ENCODE measurements at regions not wholly inside any gene's neighbourhood (a gene's known extent, or its start where the extent isn't known, plus 50 kb on each side); places are given as distances from the start of the nearest gene placed in this dataset.
"Not testable (repeated sequence)": the region's sequence is repeated elsewhere in the genome, so short reads cannot be mapped to it uniquely, and the experiment has no call there.

DNA sequence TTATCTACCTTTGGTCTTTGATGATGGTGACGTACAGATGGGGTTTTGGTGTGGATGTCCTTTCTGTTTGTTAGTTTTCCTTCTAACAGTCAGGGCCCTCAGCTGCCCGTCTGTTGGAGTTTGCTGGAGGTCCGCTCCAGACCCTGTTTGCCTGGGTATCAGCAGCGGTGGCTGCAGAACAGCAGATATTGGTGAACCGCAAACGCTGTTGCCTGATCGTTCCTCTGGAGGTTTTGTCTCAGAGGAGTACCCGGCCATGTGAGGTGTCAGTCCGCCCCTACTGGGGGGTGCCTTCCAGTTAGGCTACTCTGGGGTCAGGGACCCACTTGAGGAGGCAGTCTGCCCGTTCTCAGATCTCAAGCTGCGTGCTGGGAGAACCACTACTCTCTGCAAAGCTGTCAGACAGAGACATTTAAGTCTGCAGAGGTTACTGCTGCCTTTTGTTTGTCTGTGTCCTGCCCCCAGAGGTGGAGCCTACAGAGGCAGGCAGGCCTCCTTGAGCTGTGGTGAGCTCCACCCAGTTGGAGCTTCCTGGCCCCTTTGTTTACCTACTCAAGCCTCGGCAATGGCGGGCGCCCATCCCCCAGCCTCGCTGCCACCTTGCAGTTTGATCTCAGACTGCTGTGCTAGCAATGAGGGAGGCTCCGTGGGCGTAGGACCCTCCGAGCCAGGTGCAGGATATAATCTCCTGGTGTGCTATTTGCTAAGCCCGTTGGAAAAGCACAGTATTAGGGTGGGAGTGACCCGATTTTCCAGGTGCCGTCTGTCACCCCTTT is 68.5 kb upstream of the ECI2 start:
- not testable (repeated sequence) for H3K36me3 ChIP-seq (ENCODE audit: control insufficient read depth, insufficient read depth, low read length); H3K27ac ChIP-seq (ENCODE audit: low read depth, low read length, severe bottlenecking)
- WGBS, 2 experiments (ENCODE audit: insufficient coverage in 2 of 2), result 92 to 95% methylated on average over 13 to 16 of the region's 21 CpGs

DNA sequence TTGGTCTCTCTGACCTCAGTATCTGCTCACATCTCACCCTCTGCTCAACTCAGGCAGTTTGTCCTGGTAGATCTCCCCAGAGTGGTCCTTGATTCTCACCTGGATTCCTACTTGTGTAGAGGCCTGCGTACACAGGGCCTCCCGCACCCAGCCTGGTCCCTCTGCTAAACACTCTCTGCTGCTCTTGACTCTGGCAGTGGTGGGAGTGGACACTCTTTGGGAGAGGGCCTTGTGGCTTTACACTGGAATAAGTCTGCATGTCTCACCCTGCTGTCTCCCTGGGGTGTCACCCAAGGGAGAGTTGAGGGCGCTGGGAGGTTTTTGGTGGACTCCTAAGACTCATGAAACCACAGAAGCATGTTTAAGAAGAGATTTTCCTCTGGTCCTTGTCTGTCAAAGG is 57.3 kb upstream of the ECI2 start:
- WGBS, 2 experiments (ENCODE audit: insufficient coverage in 2 of 2), result 100% methylated on average over 1 to 3 of the region's 3 CpGs

More for the DNA sequence above, 68.5 kb upstream of the ECI2 start:
- H3K9me3 ChIP-seq (ENCODE audit: control insufficient read depth, low read length); H3K4me1 ChIP-seq (ENCODE audit: control insufficient read depth, insufficient read depth, low read length, poor library complexity, severe bottlenecking); H3K4me3 ChIP-seq (ENCODE audit: extremely low read depth, insufficient read depth, low read length, poor library complexity, severe bottlenecking): not testable (repeated sequence)

GRCh38 chr6:4192173-4192572 is 56.8 kb upstream of the ECI2 start:
- WGBS, 2 experiments (ENCODE audit: insufficient coverage in 2 of 2), result no CpG with 5 or more reads among the region's 1 CpG
- no peaks in the 10 kb centered on the region for H3K36me3 ChIP-seq (ENCODE audit: control insufficient read depth, insufficient read depth, low read length)
- peaks cover 7% of the 10 kb centered on the region for H3K4me1 ChIP-seq (ENCODE audit: control insufficient read depth, insufficient read depth, low read length, poor library complexity, severe bottlenecking)
- H3K4me3 ChIP-seq (ENCODE audit: extremely low read depth, insufficient read depth, low read length, poor library complexity, severe bottlenecking), result no peak overlapping the region
- no peak overlapping the region for H3K27ac ChIP-seq (ENCODE audit: low read depth, low read length, severe bottlenecking)
- H3K9me3 ChIP-seq (ENCODE audit: control insufficient read depth, low read length), result no peaks in the 10 kb centered on the region

More for the DNA sequence above, 57.3 kb upstream of the ECI2 start:
- Histone ChIP-seq H3K36me3 (ENCODE audit: control insufficient read depth, insufficient read depth, low read length) (no peaks in the 10 kb centered on the region), H3K4me3 (ENCODE audit: extremely low read depth, insufficient read depth, low read length, poor library complexity, severe bottlenecking) (no peak overlapping the region), H3K4me1 (ENCODE audit: control insufficient read depth, insufficient read depth, low read length, poor library complexity, severe bottlenecking) (peaks cover 7% of the 10 kb centered on the region), H3K9me3 (ENCODE audit: control insufficient read depth, low read length) (no peaks in the 10 kb centered on the region), H3K27ac (ENCODE audit: low read depth, low read length, severe bottlenecking) (no peak overlapping the region)

GRCh38 chr6:4191271-4191721 is 55.9 kb upstream of the ECI2 start:
- H3K36me3 ChIP-seq (ENCODE audit: control insufficient read depth, insufficient read depth, low read length), result no peaks in the 10 kb centered on the region
- no peaks in the 10 kb centered on the region for H3K9me3 ChIP-seq (ENCODE audit: control insufficient read depth, low read length)
- H3K4me3 ChIP-seq (ENCODE audit: extremely low read depth, insufficient read depth, low read length, poor library complexity, severe bottlenecking), result no peak overlapping the region
- peaks cover 4% of the 10 kb centered on the region for H3K4me1 ChIP-seq (ENCODE audit: control insufficient read depth, insufficient read depth, low read length, poor library complexity, severe bottlenecking)
- WGBS, 2 experiments (ENCODE audit: insufficient coverage in 2 of 2), result 97 to 98% methylated on average over 17 to 18 of the region's 27 CpGs
- H3K27ac ChIP-seq (ENCODE audit: low read depth, low read length, severe bottlenecking), result no peak overlapping the region

DNA sequence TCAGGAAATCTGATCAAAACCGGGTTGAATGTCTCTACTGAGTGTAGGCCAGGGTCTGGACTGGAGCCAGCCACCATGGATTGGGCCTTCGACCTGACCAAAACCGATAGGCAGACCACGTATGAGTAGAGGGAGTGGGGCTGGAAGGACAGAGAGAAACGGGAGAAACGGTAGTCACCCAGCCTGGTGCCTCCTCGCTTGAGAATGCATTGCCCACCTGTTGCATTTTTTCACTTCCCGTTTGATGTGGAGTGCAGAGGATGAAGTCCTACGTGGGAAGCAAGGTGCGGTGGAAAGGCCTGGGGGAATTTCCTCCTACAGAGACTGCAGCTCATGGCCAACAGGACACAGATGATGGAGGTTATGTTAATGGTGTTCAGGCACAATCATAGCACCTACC is 53.9 kb upstream of the ECI2 start:
- no peaks in the 10 kb centered on the region for H3K9me3 ChIP-seq (ENCODE audit: control insufficient read depth, low read length)
- no peak overlapping the region for H3K27ac ChIP-seq (ENCODE audit: low read depth, low read length, severe bottlenecking)
- 78 to 94% methylated on average over 5 to 9 of the region's 10 CpGs for WGBS, 2 experiments (ENCODE audit: insufficient coverage in 2 of 2)
- H3K36me3 ChIP-seq (ENCODE audit: control insufficient read depth, insufficient read depth, low read length), result no peaks in the 10 kb centered on the region
- no peak overlapping the region for H3K4me3 ChIP-seq (ENCODE audit: extremely low read depth, insufficient read depth, low read length, poor library complexity, severe bottlenecking)
- H3K4me1 ChIP-seq (ENCODE audit: control insufficient read depth, insufficient read depth, low read length, poor library complexity, severe bottlenecking), result peaks cover 3% of the 10 kb centered on the region

- no peaks in the 10 kb centered on the region for H3K9me3 ChIP-seq (ENCODE audit: control insufficient read depth, low read length)
- H3K36me3 ChIP-seq (ENCODE audit: control insufficient read depth, insufficient read depth, low read length), result no peaks in the 10 kb centered on the region
- WGBS, 2 experiments (ENCODE audit: insufficient coverage in 2 of 2), result 95 to 98% methylated on average over 24 of the region's 25 CpGs
- peaks cover 3% of the 10 kb centered on the region for H3K4me1 ChIP-seq (ENCODE audit: control insufficient read depth, insufficient read depth, low read length, poor library complexity, severe bottlenecking)
- no peak overlapping the region for H3K27ac ChIP-seq (ENCODE audit: low read depth, low read length, severe bottlenecking)
- no peak overlapping the region for H3K4me3 ChIP-seq (ENCODE audit: extremely low read depth, insufficient read depth, low read length, poor library complexity, severe bottlenecking)
Measured at GRCh38 chr6:4188801-4189200, 53.4 kb upstream of the ECI2 start.

GRCh38 chr6:4187480-4187879 is 52.1 kb upstream of the ECI2 start:
- H3K4me1 ChIP-seq (ENCODE audit: control insufficient read depth, insufficient read depth, low read length, poor library complexity, severe bottlenecking), result peaks cover 3% of the 10 kb centered on the region
- no peak overlapping the region for H3K4me3 ChIP-seq (ENCODE audit: extremely low read depth, insufficient read depth, low read length, poor library complexity, severe bottlenecking)
- no peaks in the 10 kb centered on the region for H3K36me3 ChIP-seq (ENCODE audit: control insufficient read depth, insufficient read depth, low read length)
- 68 to 75% methylated on average over 2 of the region's 2 CpGs for WGBS, 2 experiments (ENCODE audit: insufficient coverage in 2 of 2)
- no peaks in the 10 kb centered on the region for H3K9me3 ChIP-seq (ENCODE audit: control insufficient read depth, low read length)
- H3K27ac ChIP-seq (ENCODE audit: low read depth, low read length, severe bottlenecking), result no peak overlapping the region

DNA sequence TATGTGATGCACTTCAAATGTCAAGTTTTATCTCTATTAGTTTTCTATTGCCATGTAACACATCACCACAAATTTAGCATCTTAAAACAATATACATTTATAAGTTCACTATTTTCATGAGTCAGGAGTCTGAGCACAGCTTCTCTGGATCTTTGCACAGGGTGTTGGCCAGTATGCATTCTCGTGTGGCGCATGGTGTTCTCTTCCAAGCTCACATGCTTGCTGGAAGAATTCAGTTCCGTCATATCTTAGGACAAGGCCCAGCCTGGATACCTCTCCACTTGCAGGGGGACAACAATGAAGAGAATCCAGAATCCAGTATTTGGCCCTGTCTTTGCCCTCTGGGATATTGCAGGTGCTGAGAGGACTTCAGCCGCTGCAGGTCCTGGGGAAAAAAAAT is 51.0 kb upstream of the ECI2 start:
- Histone ChIP-seq H3K4me1 (ENCODE audit: control insufficient read depth, insufficient read depth, low read length, poor library complexity, severe bottlenecking) (peaks cover 3% of the 10 kb centered on the region), H3K4me3 (ENCODE audit: extremely low read depth, insufficient read depth, low read length, poor library complexity, severe bottlenecking) (no peak overlapping the region), H3K9me3 (ENCODE audit: control insufficient read depth, low read length) (no peaks in the 10 kb centered on the region), H3K36me3 (ENCODE audit: control insufficient read depth, insufficient read depth, low read length) (no peaks in the 10 kb centered on the region), H3K27ac (ENCODE audit: low read depth, low read length, severe bottlenecking) (no peak overlapping the region)
- WGBS, 2 experiments (ENCODE audit: insufficient coverage in 2 of 2), result 97 to 100% methylated on average over 4 of the region's 4 CpGs

- 86% methylated on average over 1 of the region's 2 CpGs; no CpG with 5 or more reads in 1 of the 2 experiments for WGBS, 2 experiments (ENCODE audit: insufficient coverage in 2 of 2)
- H3K4me3 ChIP-seq (ENCODE audit: extremely low read depth, insufficient read depth, low read length, poor library complexity, severe bottlenecking), result no peak overlapping the region
- peaks cover 3% of the 10 kb centered on the region for H3K4me1 ChIP-seq (ENCODE audit: control insufficient read depth, insufficient read depth, low read length, poor library complexity, severe bottlenecking)
Measured at GRCh38 chr6:4185846-4186245, 50.5 kb upstream of the ECI2 start.

GRCh38 chr6:4185419-4185818 is 50.0 kb upstream of the ECI2 start:
- H3K9me3 ChIP-seq (ENCODE audit: control insufficient read depth, low read length), result no peaks in the 10 kb centered on the region
- 86 to 88% methylated on average over 4 of the region's 5 CpGs for WGBS, 2 experiments (ENCODE audit: insufficient coverage in 2 of 2)
- H3K4me3 ChIP-seq (ENCODE audit: extremely low read depth, insufficient read depth, low read length, poor library complexity, severe bottlenecking), result no peak overlapping the region
- H3K36me3 ChIP-seq (ENCODE audit: control insufficient read depth, insufficient read depth, low read length), result no peaks in the 10 kb centered on the region
- H3K27ac ChIP-seq (ENCODE audit: low read depth, low read length, severe bottlenecking), result no peak overlapping the region
- H3K4me1 ChIP-seq (ENCODE audit: control insufficient read depth, insufficient read depth, low read length, poor library complexity, severe bottlenecking), result peaks cover 3% of the 10 kb centered on the region

More at GRCh38 chr6:4185846-4186245, 50.5 kb upstream of the ECI2 start:
- H3K27ac ChIP-seq (ENCODE audit: low read depth, low read length, severe bottlenecking), result no peak overlapping the region
- no peaks in the 10 kb centered on the region for H3K9me3 ChIP-seq (ENCODE audit: control insufficient read depth, low read length)
- no peaks in the 10 kb centered on the region for H3K36me3 ChIP-seq (ENCODE audit: control insufficient read depth, insufficient read depth, low read length)
